ENCODE measurements at regions not wholly inside any gene's neighbourhood (a gene's known extent, or its start where the extent isn't known, plus 50 kb on each side); places are given as distances from the start of the nearest gene placed in this dataset.

- no peak for TF ChIP-seq CTCF (conservative IDR thresholded peaks at IDR 0.05)
- no peak overlapping the region for H3K27ac ChIP-seq
These were observed 266.8 kb downstream of the NEDD1 start for GRCh38 chr12:97173688-97174410.

GRCh38 chr12:97177481-97177880 is 270.4 kb downstream of the NEDD1 start:
- TF ChIP-seq CTCF (conservative IDR thresholded peaks at IDR 0.05), result no peak
- no peak overlapping the region for H3K27ac ChIP-seq

- no peak for TF ChIP-seq CTCF (conservative IDR thresholded peaks at IDR 0.05)
- H3K27ac ChIP-seq, result no peak overlapping the region
These were observed 274.7 kb downstream of the NEDD1 start for GRCh38 chr12:97181571-97182265.

- TF ChIP-seq CTCF (conservative IDR thresholded peaks at IDR 0.05), result no peak
- no peak overlapping the region for H3K27ac ChIP-seq
These were observed 275.7 kb downstream of the NEDD1 start for GRCh38 chr12:97182769-97183168.

GRCh38 chr12:97184127-97184773 is 277.2 kb downstream of the NEDD1 start:
- H3K27ac ChIP-seq, result no peak overlapping the region
- no peak for TF ChIP-seq CTCF (conservative IDR thresholded peaks at IDR 0.05)

GRCh38 chr12:97185567-97185966 is 277.0 kb upstream of the RMST start:
- TF ChIP-seq CTCF (conservative IDR thresholded peaks at IDR 0.05), result no peak
- H3K27ac ChIP-seq, result no peak overlapping the region

GRCh38 chr12:97194546-97194945 is 268.1 kb upstream of the RMST start:
- no peak for TF ChIP-seq CTCF (conservative IDR thresholded peaks at IDR 0.05)
- no peak overlapping the region for H3K27ac ChIP-seq
